Fibroblast of lung (primary cell): ENCODE measurements at regions not wholly inside any gene's neighbourhood (a gene's known extent, or its start where the extent isn't known, plus 50 kb on each side); places are given as distances from the start of the nearest gene placed in this dataset.
"Not testable (repeated sequence)": the region's sequence is repeated elsewhere in the genome, so short reads cannot be mapped to it uniquely, and the experiment has no call there.

Experiments used
- DNase-seq, 2 donors: peaks; one replicate each; pipeline versions ENCODE4 v3.0.0 to v3.0.0-alpha.2; 2010; ENCODE audit warnings: low read depth in 2 of 2
- H2AFZ ChIP-seq: 2 replicates; pipeline ENCODE4 v1.5.1; 2012; ENCODE audit warnings: low read length, control low read depth, inconsistent platforms
- H3K27ac ChIP-seq: 2 replicates; pipeline ENCODE4 v1.5.1; 2011; ENCODE audit warnings: low read length, control low read depth; ENCODE audit not compliant: insufficient read depth
- H3K27me3 ChIP-seq: 2 replicates; pipeline ENCODE4 v1.5.1; 2011; ENCODE audit warnings: mild to moderate bottlenecking, low read length; ENCODE audit not compliant: control insufficient read depth, insufficient read depth
- H3K36me3 ChIP-seq: 2 replicates; pipeline ENCODE4 v1.5.1; 2011; ENCODE audit warnings: low read length; ENCODE audit not compliant: control insufficient read depth, insufficient read depth
- H3K4me1 ChIP-seq: 2 replicates; pipeline ENCODE4 v1.5.1; 2011; ENCODE audit warnings: low read length; ENCODE audit not compliant: control insufficient read depth, insufficient read depth; ENCODE audit errors: extremely low read depth
- H3K4me2 ChIP-seq: 2 replicates; pipeline ENCODE4 v1.5.1; 2011; ENCODE audit warnings: low read length, control low read depth; ENCODE audit not compliant: insufficient read depth; ENCODE audit errors: extremely low read depth
- H3K4me3 ChIP-seq, 4 experiments: fragments of 200-600 bp in 1 of 4; sonication (generic) in 1 of 4; replicated peaks in 1 of 4; 2 replicates each; pipeline ENCODE4 v1.5.1; 2011 to 2016; ENCODE audit warnings: low read length in 4 of 4, low read depth in 3 of 4, mild to moderate bottlenecking in 3 of 4, control low read depth in 2 of 4, inconsistent platforms in 1 of 4, mixed read lengths in 1 of 4; ENCODE audit not compliant: insufficient read depth in 1 of 4; ENCODE audit errors: control extremely low read depth in 1 of 4
- H3K79me2 ChIP-seq: 2 replicates; pipeline ENCODE4 v1.5.1; 2012; ENCODE audit warnings: mild to moderate bottlenecking, low read length, inconsistent platforms; ENCODE audit not compliant: control insufficient read depth, insufficient read depth
- H3K9ac ChIP-seq: 2 replicates; pipeline ENCODE4 v1.5.1; 2011; ENCODE audit warnings: mild to moderate bottlenecking, low read length, control low read depth; ENCODE audit not compliant: insufficient read depth
- H3K9me3 ChIP-seq: 2 replicates; pipeline ENCODE4 v1.5.1; 2012; ENCODE audit warnings: low read depth, low read length; ENCODE audit not compliant: control insufficient read depth, insufficient read depth
- H4K20me1 ChIP-seq: 2 replicates; pipeline ENCODE4 v1.5.1; 2011; ENCODE audit warnings: low read length; ENCODE audit not compliant: control insufficient read depth, insufficient read depth; ENCODE audit errors: extremely low read depth
- CTCF ChIP-seq, 2 donors: IDR thresholded peaks in 1 of 2; conservative IDR thresholded peaks in 1 of 2; 1 replicate in 1 of 2; 2 replicates in 1 of 2; pipeline ENCODE4 v1.5.1; 2011 to 2012; ENCODE audit warnings: low read length in 2 of 2, control low read depth in 1 of 2, inconsistent platforms in 1 of 2, low read depth in 1 of 2, mild to moderate bottlenecking in 1 of 2
- EZH2 ChIP-seq: IDR thresholded peaks from 2 replicates; pipeline ENCODE4 v1.5.1; 2012; ENCODE audit warnings: low read length, control low read depth, mild to moderate bottlenecking; ENCODE audit errors: missing control alignments

GRCh38 chr3:4166540-4166939 lies 136.6 kb upstream of the SETMAR start:
- no peak for TF ChIP-seq EZH2
- no peak for TF ChIP-seq CTCF (conservative IDR thresholded peaks at IDR 0.05 in 1 of 2, IDR thresholded peaks at IDR 0.05 in 1 of 2; ENCODE audit: low read depth in 1 of 2, low read length in 2 of 2)
- DNase-seq = no peak
- no peaks in the 10 kb centered on the region for H3K79me2 ChIP-seq
- H3K4me2 ChIP-seq = no peak overlapping the region
- H3K27ac ChIP-seq = no peak overlapping the region
- no peaks in the 10 kb centered on the region for H3K27me3 ChIP-seq
- no peaks in the 10 kb centered on the region for H4K20me1 ChIP-seq
- no peaks in the 10 kb centered on the region for H3K9me3 ChIP-seq
- H3K4me3 ChIP-seq = no peak overlapping the region
- H2AFZ ChIP-seq = no peak overlapping the region
- no peaks in the 10 kb centered on the region for H3K36me3 ChIP-seq
- H3K9ac ChIP-seq = no peak overlapping the region
- H3K4me1 ChIP-seq = no peaks in the 10 kb centered on the region

GRCh38 chr3:4167230-4167629 lies 135.9 kb upstream of the SETMAR start:
- H3K4me1 ChIP-seq, H3K27me3 ChIP-seq, H2AFZ ChIP-seq, H4K20me1 ChIP-seq, H3K79me2 ChIP-seq, H3K4me3 ChIP-seq, H3K36me3 ChIP-seq, H3K9ac ChIP-seq, H3K4me2 ChIP-seq, H3K9me3 ChIP-seq, H3K27ac ChIP-seq, DNase-seq: not testable (repeated sequence)

- H3K4me2 ChIP-seq = no peak overlapping the region
- no peaks in the 10 kb centered on the region for H4K20me1 ChIP-seq
- H3K27ac ChIP-seq = no peak overlapping the region
- no peak overlapping the region for H2AFZ ChIP-seq
- H3K27me3 ChIP-seq = no peaks in the 10 kb centered on the region
- H3K4me3 ChIP-seq = no peak overlapping the region
- DNase-seq = no peak
- TF ChIP-seq EZH2 (no peak), CTCF (conservative IDR thresholded peaks at IDR 0.05 in 1 of 2, IDR thresholded peaks at IDR 0.05 in 1 of 2; ENCODE audit: low read depth in 1 of 2, low read length in 2 of 2) (no peak)
- H3K79me2 ChIP-seq = no peaks in the 10 kb centered on the region
- no peaks in the 10 kb centered on the region for H3K4me1 ChIP-seq
- no peak overlapping the region for H3K9ac ChIP-seq
- no peaks in the 10 kb centered on the region for H3K9me3 ChIP-seq
- H3K36me3 ChIP-seq = no peaks in the 10 kb centered on the region
Observed at GRCh38 chr3:4174791-4175190, 128.4 kb upstream of the SETMAR start.

- Histone ChIP-seq H3K27ac (no peak overlapping the region), H2AFZ (no peak overlapping the region), H3K4me1 (no peaks in the 10 kb centered on the region), H4K20me1 (no peaks in the 10 kb centered on the region), H3K4me2 (no peak overlapping the region), H3K36me3 (no peaks in the 10 kb centered on the region), H3K9me3 (no peaks in the 10 kb centered on the region), H3K27me3 (no peaks in the 10 kb centered on the region), H3K9ac (no peak overlapping the region), H3K79me2 (no peaks in the 10 kb centered on the region), H3K4me3 (no peak overlapping the region)
- no peak for DNase-seq
- TF ChIP-seq CTCF (conservative IDR thresholded peaks at IDR 0.05 in 1 of 2, IDR thresholded peaks at IDR 0.05 in 1 of 2; ENCODE audit: low read depth in 1 of 2, low read length in 2 of 2) = no peak
- no peak for TF ChIP-seq EZH2
Observed at GRCh38 chr3:4191971-4192370, 111.2 kb upstream of the SETMAR start.
